ENCODE measurements at regions not wholly inside any gene's neighbourhood (a gene's known extent, or its start where the extent isn't known, plus 50 kb on each side); places are given as distances from the start of the nearest gene placed in this dataset.
"Not testable (repeated sequence)": the region's sequence is repeated elsewhere in the genome, so short reads cannot be mapped to it uniquely, and the experiment has no call there.

DNA sequence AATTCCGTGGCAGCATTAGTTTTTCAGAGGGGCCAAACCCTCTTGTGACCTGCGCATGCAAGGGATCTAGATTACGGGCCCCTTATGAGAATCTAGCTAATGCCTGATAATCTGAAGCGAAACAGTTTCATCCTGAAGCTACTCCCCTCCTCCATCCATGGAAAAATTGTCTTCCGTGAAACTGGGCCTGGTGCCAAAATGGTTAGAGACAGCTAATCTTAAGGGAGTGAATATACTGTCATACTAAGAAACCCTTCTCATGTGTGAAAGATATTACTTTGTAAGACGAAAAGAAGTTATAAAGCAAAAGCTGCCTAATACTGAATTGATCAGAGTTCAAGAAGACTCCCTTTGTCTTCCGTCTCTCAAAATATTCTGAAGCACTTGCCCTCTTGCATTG, 166.3 kb downstream of the DUSP10 start:
- no peak for DNase-seq (ENCODE audit: low spot score)

DNA sequence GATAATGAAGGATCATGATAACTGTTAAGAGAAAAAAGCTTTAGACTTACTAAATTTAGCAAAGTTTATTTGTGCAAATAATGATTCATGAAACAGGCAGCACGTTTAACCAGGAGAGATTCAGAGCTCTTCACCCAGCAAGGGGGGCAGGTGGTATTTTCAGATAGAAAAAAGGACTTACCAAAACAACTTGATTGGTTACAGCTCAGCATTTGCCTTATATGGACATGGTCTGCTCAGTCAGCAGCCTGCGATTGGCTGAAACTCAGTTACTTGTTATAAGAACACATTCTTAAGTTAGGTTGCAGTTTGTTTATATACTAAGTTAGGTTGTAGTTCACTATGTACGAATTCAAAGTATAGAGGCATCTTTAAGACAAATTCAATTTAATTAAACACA, 165.6 kb downstream of the DUSP10 start:
- DNase-seq (ENCODE audit: low spot score), result peak; percentile 29

DNA sequence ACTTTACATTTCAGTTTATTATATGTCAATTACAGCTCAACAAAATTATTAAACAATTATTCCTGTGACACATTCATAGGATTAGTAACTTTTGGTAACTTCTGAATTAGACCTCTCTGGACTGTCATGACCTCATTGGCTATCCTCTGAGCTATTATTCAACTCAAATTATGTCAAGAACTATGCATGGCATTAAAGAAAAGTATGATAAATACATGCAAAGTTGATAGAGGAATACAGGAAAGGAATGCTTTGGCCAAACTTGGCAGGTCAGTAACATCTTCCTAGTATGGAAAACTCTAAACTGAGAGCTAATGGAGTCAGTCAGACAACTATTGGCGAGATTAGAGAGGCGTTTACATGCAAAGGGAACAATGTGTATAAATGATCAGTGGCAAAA, 158.4 kb downstream of the DUSP10 start:
- DNase-seq (ENCODE audit: low spot score), result no peak

DNA sequence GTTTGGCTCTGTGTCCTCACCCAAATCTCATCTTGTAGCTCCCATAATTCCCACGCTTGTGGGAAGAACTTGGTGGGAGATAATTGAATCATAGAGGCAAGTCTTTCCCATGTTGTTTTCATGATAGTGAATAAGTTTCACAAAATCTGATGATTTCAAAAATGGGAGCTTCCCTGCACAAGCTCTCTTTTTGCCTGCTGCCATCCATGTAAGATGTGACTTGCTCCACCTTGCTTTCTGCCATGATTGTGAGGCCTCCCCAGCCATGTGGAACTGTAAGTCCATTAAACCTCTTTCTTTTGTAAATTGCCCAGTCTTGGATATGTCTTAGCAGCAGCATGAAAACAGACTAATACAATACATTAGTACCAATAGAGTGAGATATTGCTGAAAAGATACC, 154.9 kb downstream of the DUSP10 start:
- not testable (repeated sequence) for DNase-seq (ENCODE audit: low spot score)

DNA sequence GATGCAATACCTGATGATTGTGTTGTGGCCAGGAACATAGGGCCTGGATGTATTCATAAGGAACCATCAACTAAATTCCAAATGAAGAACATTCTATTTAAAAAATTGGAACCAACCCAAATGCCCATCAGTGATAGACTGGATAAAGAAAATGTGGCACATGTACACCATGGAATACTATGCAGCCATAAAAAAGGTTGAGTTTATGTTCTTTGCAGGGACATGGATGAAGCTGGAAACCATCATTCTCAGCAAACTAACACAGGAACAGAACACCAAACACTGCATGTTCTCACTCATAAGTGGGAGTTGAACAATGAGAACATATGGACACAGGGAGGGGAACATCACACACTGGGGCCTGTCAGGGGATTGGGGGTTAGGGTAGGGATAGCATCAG, 150.6 kb downstream of the DUSP10 start:
- DNase-seq (ENCODE audit: low spot score), result not testable (repeated sequence)

DNA sequence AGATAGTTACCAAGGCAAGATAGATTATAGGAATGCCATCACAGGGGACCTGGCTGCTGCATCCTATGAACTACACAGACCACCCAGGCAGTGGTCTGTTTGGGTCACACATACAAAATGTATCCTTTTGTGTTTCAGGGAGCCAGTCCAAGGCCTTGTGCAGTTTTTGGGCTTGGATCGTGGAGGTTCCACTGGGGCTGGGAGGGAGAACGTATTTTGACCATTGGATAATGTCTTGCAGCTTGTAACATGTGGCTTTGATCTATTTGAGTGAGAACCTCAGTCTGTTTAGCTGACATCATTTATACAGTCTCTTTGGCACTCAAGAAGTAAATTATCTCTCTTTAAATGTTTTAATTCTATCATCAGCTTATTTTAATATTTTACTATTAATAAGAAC, 147.3 kb downstream of the DUSP10 start:
- DNase-seq (ENCODE audit: low spot score), result no peak

DNA sequence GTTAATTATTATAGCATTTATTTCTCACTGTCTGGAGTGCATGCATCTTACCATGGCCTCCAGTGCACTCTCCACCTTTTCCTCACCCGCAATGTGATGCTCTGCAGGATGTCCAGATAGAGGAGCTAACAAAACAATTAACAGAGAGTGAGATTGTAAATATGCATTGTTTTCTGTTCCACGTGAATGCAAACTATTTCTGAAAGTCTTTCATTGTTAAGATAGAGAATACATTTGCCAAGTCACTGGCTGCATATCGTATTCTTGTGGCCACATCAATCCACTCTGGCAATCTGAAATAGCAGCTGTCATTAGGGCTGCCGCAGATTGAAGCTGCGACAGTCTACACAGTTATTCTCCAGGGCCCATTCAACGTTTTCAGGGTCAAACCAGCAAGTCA, 143.8 kb downstream of the DUSP10 start:
- no peak for DNase-seq (ENCODE audit: low spot score)

DNA sequence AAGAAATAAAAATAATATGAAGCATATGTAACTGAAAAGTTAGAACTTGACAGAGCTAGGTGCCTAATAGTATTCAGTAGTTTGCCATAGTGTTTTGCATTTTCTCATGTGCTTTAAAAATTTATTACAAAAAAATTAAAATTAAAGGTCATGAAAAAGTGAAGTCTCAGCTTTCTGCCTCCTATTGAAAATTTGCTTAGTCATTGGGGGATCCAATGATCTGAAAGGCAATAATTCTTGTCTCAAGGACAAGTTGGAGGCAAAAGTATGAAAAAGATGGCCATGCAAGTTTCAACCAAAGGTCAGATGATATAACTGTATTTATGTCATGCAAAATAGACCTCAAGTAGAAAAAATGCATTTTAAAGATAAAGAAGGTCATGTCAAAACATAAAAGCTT, 140.7 kb downstream of the DUSP10 start:
- no peak for DNase-seq (ENCODE audit: low spot score)

DNA sequence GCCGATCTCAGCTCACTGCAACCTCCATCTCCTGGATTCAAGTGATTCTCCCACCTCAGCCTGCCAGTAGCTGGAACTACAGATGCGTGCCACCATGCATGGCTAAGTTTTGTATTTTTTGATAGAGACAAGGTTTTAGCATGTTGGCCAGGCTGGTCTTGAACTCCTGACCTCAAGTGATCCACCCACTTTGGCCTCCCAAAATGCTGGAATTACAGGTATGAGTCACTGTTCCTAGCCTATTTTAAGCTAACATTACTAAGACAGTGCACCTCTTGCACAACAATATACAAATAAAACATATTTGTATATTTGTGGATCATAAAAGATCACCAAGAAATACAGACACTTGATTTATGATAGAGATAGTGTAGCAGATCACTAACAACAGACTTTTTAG, 139.1 kb downstream of the DUSP10 start:
- DNase-seq (ENCODE audit: low spot score), result no peak

DNA sequence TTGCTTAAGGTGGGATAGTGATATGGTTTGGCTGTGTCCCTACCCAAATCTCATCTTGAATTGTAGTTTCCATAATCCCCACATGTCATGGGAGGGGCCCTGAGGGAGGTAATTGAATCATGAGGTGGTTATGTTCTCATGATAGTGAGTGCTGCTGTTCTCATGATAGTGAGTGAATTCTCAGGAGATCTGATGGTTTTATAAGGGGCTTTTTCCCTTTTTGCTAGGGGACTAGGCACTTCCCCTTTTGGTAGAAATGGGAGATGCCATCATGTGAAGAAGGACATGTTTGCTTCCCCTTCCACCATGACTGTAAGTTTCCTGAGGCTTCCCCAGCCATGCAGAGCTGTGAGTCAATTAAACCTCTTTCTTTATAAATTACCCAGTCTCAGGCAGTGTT, 137.5 kb downstream of the DUSP10 start:
- not testable (repeated sequence) for DNase-seq (ENCODE audit: low spot score)

DNA sequence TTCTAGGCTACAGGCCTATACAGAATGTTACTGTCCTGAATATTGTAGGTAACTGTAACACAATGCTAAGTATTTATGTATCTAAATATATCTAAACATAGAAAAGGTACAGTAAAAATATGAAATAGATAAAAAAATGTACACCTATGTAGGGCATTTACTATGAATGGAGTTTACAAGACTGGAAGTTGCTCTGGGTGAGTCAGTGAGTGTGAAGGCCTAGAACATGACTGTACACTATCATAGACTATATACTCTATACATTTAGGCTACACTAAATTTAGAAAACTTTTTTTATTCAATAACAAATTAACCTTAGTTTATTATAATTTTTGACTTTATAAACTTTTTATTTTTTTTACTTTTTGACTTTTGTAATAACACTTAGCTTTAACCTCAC, 136.9 kb downstream of the DUSP10 start:
- DNase-seq (ENCODE audit: low spot score), result no peak

DNA sequence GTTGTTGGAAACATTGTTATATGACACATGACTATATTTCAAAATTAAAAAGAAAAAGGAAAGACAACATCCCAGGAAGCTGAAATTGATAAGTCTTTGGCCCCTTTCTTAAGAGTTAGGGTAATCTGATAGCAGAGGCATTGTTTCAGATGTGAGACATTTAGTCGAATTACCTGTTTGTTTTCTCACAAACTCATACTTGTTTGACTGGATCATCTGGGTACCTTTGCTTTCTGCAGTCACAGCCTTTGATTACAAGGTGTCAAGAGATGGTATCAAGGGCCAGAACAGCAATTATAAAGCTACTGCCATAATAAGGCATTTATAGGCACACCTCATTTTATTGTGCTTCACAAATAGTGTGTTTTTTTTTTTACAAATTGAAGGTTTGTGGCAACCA, 136.3 kb downstream of the DUSP10 start:
- no peak for DNase-seq (ENCODE audit: low spot score)

DNA sequence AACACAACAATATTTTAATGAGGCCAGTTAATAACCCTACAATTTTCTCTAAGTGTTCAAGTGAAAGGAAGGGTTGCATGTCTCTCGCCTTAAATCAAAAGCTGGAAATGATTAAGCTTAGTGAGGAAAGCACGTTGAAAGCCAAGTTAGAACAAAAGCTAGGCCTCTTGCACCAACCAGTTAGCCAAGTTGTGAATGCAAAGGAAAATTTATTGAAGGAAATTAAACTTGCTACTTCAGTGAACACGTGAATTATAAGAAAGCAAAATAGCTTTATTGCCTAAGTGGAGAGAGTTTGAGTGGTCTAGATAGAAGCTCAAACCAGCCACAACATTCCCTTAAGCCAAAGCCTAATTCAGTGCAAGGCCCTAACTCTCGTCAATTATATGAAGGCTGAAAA, 135.6 kb downstream of the DUSP10 start:
- no peak for DNase-seq (ENCODE audit: low spot score)

DNA sequence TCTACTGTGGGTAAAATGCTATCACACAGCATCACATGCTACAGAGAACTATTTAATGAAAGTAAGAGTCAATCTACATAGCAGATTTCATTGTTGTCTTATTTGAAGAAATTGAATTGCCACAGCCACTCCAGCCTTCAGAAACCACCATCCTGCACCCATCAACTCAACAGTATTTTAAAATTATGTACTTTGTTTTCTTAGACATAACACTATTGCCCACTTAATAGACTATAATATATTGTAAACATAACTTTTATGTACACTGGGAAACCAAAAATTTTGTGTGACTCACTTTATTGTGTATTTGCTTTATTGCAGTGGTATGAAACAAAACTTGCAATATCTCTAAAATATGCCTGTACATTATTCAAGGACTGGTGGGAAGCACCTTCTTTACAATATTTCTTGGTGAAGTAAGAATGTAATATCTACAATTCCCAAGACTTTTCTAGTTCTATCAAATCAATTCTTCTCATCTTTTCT, 133.0 kb downstream of the DUSP10 start:
- no peak for DNase-seq (ENCODE audit: low spot score)

DNA sequence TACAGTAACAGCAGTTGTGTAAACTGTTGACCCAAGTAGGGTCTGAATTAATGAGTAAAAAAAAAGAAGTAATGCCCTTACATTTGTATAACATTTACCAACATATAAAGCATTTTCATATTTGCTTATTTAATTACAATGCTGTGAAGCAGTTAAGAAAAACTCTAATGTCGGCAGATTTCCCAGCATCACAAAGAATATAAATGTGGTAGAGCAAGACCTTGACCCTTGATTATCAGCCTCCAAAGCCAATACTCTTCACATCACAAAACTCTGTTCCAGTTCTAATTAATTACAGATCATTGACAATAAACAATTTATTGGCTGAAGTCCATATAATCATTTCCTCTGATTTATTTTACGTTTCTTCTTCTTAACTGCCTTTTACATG, 130.2 kb downstream of the DUSP10 start:
- DNase-seq (ENCODE audit: low spot score), result no peak

DNA sequence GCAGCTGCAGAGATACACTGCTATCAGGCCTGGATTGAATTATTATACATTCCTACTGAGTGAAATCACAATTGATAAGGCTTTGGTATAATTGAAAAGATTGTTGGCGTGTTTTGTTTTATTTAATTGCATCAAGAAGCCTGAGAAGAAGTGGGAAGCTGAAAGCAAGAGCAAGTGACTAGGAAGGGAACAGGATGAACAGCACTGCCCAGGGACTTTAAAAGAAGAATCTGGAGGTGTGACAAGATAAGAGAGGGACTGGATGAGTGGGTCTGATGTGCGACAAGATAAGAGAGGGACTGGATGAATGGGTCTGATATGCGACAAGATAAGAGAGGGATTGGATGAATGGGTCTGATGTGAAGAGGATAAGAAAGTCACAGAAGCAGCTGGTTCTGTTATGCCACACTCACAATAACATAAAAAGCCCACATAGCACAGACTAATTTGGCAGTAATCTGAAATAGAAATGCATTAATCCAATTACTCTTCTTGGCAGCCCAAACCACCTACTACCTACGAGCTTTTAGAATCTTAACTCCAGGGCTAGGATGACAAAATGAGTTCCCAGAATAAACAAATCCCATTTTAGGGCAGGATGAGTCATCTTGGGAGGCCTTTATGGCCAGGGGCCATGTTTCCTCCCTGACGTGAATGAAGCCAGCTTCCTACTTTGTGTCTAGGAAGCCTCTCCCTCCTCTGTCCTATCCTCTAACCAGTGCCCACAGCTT, 129.7 kb downstream of the DUSP10 start:
- DNase-seq (ENCODE audit: low spot score), result no peak

DNA sequence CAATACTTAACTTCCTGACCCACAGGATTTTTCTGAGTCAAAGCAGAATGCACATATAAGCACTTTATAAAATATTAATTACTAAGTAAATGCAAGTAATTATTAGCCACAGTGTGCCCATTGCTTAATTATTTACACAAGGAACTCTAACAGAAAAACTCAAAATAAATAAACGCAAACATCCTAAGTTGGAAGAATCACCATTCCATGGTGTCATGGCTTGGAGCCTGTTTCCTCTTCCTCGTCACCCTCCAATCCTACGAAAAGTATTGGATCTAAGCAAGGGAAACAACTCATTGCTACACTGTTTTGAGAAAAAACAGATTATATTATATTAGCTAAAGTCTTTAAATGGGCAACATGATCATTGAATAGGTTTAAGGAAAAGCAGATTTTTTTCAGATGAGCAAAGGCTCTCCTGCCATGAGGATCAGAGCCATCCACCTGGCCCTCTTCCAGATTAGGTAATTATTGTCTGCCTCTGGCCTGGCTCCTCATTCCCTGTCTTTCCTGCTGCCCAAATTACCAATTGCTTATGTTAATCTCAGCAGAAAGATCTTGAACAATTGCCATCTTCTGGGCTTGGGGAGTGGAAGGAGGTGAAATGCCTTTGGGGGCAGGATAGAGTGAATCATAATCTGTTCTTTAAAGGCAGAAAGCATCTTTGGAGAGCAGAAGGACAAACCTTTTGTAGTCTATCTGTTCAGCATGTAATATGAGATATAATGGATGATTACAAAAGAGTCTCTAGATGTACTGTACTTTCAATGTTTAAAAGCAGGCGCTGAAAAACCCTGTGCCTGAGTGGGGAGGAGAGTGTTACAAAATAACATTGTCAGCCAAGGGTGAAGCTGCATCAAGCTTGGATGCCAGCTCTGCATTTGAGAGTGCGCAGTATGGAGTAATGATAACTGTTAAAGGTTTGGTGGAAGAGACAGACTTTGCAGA, 121.2 kb downstream of the DUSP10 start:
- no peak for DNase-seq (ENCODE audit: low spot score)

DNA sequence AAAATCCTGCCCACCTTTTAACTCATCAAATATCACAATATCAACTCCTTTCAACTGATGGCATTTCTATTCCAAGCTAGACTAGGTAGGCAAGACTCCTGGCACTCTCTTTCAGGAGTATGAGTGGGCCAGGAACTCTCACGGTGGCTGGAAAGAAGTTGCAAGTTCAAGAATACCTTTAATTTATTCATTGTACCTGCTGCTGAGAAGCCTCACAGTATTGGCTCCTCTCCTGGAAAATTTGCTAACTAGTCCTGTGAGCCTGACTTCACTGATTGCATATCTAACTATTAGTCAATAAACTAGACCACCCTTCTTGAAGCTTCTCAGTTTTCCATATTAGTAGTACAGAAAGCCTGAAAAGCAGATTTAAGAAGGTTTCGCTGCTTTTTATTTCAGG, 120.2 kb downstream of the DUSP10 start:
- no peak for DNase-seq (ENCODE audit: low spot score)

DNA sequence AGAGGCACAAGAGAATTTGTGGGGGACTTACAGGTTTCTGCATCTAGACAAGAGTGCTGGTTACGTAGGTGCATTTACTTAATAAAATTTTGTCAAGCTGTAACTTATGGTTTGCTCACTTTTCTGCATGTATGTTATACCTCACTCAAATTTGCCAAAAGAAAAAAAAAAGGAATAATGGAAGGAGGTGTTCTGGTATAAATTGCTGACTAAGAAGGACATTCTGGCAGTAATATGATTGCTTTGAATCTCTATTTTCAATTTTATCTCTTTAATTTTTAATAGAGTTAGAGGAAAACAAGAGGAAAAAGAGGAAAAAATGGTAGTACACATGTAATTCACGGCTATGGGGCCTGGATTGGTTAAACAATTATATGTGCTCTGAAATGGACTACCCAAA, 119.5 kb downstream of the DUSP10 start:
- no peak for DNase-seq (ENCODE audit: low spot score)

DNA sequence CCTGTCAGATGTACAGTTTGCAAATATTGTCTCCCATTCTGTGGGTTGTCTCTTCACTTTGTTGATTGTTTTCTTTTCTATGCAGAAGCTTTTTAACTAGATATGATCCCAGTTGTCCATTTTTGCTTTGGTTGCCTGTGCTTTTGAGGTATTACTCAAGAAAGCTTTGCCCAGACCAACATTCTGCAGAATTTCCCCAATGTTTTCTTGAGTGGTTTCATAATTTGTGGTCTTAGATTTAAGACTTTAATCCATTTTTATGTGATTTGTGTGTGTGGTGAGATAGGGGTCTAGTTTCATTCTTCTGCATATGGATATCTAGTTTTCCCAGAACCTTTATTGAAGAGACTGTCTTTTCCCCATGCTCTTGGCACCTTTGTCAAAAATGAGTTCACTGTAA, 116.9 kb downstream of the DUSP10 start:
- DNase-seq (ENCODE audit: low spot score), result no peak

DNA sequence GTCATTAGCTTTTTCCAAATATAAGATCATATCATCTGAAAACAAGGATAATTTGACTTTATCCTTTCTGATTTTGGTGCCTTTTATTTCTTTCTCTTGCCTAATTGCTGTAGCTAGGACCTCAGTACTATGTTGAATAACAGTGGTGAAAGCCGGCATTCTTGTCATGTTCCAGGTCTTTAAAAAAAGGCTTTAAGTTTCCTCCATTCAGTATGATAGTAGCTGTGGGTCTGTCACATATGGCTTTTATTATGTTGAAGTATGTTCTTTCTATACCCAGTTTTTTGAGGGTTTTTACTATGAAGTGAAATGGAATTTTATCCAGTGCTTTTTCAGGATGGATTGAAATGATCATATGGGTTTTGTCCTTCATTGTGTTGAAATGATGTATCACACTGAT, 115.8 kb downstream of the DUSP10 start:
- no peak for DNase-seq (ENCODE audit: low spot score)

DNA sequence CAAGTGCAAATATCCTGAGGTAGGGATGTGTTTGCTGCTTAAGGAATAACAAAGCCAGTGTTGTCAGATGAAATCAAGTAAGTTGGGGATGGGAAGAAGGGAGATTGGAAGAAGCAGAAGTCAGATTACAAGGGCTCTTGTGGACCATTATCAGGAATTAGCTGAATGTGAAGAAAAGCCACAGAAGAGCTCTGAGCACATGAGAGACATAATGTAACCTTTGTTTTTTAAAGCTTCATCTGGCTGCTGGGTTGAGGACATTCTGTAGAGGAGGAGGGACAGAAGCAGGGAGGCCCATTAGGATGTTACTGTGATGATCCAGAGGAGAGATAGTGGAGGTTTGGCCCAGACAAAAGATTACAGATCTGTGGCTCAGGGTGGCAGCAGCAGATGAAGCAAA, 111.7 kb downstream of the DUSP10 start:
- DNase-seq (ENCODE audit: low spot score), result no peak

DNA sequence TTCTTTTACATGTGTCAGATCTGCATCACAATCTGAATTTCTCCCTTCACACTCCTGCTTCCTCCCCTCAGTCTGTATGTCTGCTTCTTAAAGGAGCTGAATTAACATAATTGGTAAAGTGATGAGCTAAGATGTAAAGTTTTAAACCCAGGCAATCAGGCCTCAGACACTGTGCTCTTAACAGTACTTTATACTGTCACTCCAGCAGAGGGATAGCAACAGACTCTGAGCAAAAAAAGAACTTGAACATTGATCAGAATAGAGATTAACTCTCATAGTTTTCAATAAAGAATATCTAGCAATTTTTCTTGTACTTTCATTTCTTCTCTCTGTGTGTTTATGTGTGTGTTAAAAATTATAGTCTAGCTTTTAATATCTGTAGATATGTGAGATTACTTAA, 110.3 kb downstream of the DUSP10 start:
- DNase-seq (ENCODE audit: low spot score), result no peak
